ENCODE measurements at regions not wholly inside any gene's neighbourhood (a gene's known extent, or its start where the extent isn't known, plus 50 kb on each side); places are given as distances from the start of the nearest gene placed in this dataset.

GRCh38 chr1:121471523-121471922 is 286.7 kb downstream of the SRGAP2C start:
- TF ChIP-seq POLR2A (IDR thresholded peaks at IDR 0.05) (no peak), CTCF (IDR thresholded peaks at IDR 0.05) (no peak)
